ENCODE measurements at regions not wholly inside any gene's neighbourhood (a gene's known extent, or its start where the extent isn't known, plus 50 kb on each side); places are given as distances from the start of the nearest gene placed in this dataset.

GRCh38 chr3:174640932-174641331 is 218.2 kb upstream of the NAALADL2 start:
- Histone ChIP-seq H3K9ac (ENCODE audit: low read length) (no peak overlapping the region), H3K4me1 (ENCODE audit: control insufficient read depth, insufficient read depth, low read length) (no peaks in the 10 kb centered on the region), H3K9me3 (ENCODE audit: control insufficient read depth, low read length) (no peaks in the 10 kb centered on the region), H3K36me3 (ENCODE audit: control insufficient read depth, insufficient read depth, low read length) (no peaks in the 10 kb centered on the region), H3K4me3 (ENCODE audit: low read length) (no peak overlapping the region), H3K27me3 (ENCODE audit: control insufficient read depth, insufficient read depth, low read length) (no peaks in the 10 kb centered on the region)

- Histone ChIP-seq H3K9ac (ENCODE audit: low read length) (no peak overlapping the region), H3K4me1 (ENCODE audit: control insufficient read depth, insufficient read depth, low read length) (no peaks in the 10 kb centered on the region), H3K4me3 (ENCODE audit: low read length) (no peak overlapping the region), H3K27me3 (ENCODE audit: control insufficient read depth, insufficient read depth, low read length) (no peaks in the 10 kb centered on the region), H3K36me3 (ENCODE audit: control insufficient read depth, insufficient read depth, low read length) (no peaks in the 10 kb centered on the region), H3K9me3 (ENCODE audit: control insufficient read depth, low read length) (no peaks in the 10 kb centered on the region)
These were observed 214.8 kb upstream of the NAALADL2 start for GRCh38 chr3:174644287-174644686.

- Histone ChIP-seq H3K27me3 (ENCODE audit: control insufficient read depth, insufficient read depth, low read length) (no peaks in the 10 kb centered on the region), H3K36me3 (ENCODE audit: control insufficient read depth, insufficient read depth, low read length) (no peaks in the 10 kb centered on the region), H3K9ac (ENCODE audit: low read length) (no peak overlapping the region), H3K4me3 (ENCODE audit: low read length) (no peak overlapping the region), H3K4me1 (ENCODE audit: control insufficient read depth, insufficient read depth, low read length) (no peaks in the 10 kb centered on the region), H3K9me3 (ENCODE audit: control insufficient read depth, low read length) (no peaks in the 10 kb centered on the region)
These were observed 207.2 kb upstream of the NAALADL2 start for GRCh38 chr3:174651951-174652350.

- Histone ChIP-seq H3K9ac (ENCODE audit: low read length) (no peak overlapping the region), H3K36me3 (ENCODE audit: control insufficient read depth, insufficient read depth, low read length) (no peaks in the 10 kb centered on the region), H3K27me3 (ENCODE audit: control insufficient read depth, insufficient read depth, low read length) (no peaks in the 10 kb centered on the region), H3K4me1 (ENCODE audit: control insufficient read depth, insufficient read depth, low read length) (no peaks in the 10 kb centered on the region), H3K9me3 (ENCODE audit: control insufficient read depth, low read length) (no peaks in the 10 kb centered on the region), H3K4me3 (ENCODE audit: low read length) (no peak overlapping the region)
These were observed 199.6 kb upstream of the NAALADL2 start for GRCh38 chr3:174659511-174659910.

GRCh38 chr3:174662653-174663052 is 196.5 kb upstream of the NAALADL2 start:
- no peak overlapping the region for H3K4me3 ChIP-seq (ENCODE audit: low read length)
- H3K36me3 ChIP-seq (ENCODE audit: control insufficient read depth, insufficient read depth, low read length): no peaks in the 10 kb centered on the region

GRCh38 chr3:174667386-174667785 is 191.7 kb upstream of the NAALADL2 start:
- Histone ChIP-seq H3K9me3 (ENCODE audit: control insufficient read depth, low read length) (no peaks in the 10 kb centered on the region), H3K4me3 (ENCODE audit: low read length) (no peak overlapping the region), H3K4me1 (ENCODE audit: control insufficient read depth, insufficient read depth, low read length) (no peaks in the 10 kb centered on the region), H3K9ac (ENCODE audit: low read length) (no peak overlapping the region), H3K36me3 (ENCODE audit: control insufficient read depth, insufficient read depth, low read length) (no peaks in the 10 kb centered on the region), H3K27me3 (ENCODE audit: control insufficient read depth, insufficient read depth, low read length) (no peaks in the 10 kb centered on the region)

More at GRCh38 chr3:174662653-174663052, 196.5 kb upstream of the NAALADL2 start:
- Histone ChIP-seq H3K27me3 (ENCODE audit: control insufficient read depth, insufficient read depth, low read length) (no peaks in the 10 kb centered on the region), H3K9me3 (ENCODE audit: control insufficient read depth, low read length) (no peaks in the 10 kb centered on the region), H3K4me1 (ENCODE audit: control insufficient read depth, insufficient read depth, low read length) (no peaks in the 10 kb centered on the region), H3K9ac (ENCODE audit: low read length) (no peak overlapping the region)

GRCh38 chr3:174675406-174675805 is 183.7 kb upstream of the NAALADL2 start:
- no peaks in the 10 kb centered on the region for H3K4me1 ChIP-seq (ENCODE audit: control insufficient read depth, insufficient read depth, low read length)
- H3K9me3 ChIP-seq (ENCODE audit: control insufficient read depth, low read length): no peaks in the 10 kb centered on the region
- H3K4me3 ChIP-seq (ENCODE audit: low read length): no peak overlapping the region
- no peaks in the 10 kb centered on the region for H3K27me3 ChIP-seq (ENCODE audit: control insufficient read depth, insufficient read depth, low read length)
- no peaks in the 10 kb centered on the region for H3K36me3 ChIP-seq (ENCODE audit: control insufficient read depth, insufficient read depth, low read length)
- H3K9ac ChIP-seq (ENCODE audit: low read length): no peak overlapping the region

- H3K9me3 ChIP-seq (ENCODE audit: control insufficient read depth, low read length): no peaks in the 10 kb centered on the region
- H3K4me1 ChIP-seq (ENCODE audit: control insufficient read depth, insufficient read depth, low read length): no peaks in the 10 kb centered on the region
- H3K4me3 ChIP-seq (ENCODE audit: low read length): no peak overlapping the region
- H3K36me3 ChIP-seq (ENCODE audit: control insufficient read depth, insufficient read depth, low read length): no peaks in the 10 kb centered on the region
- no peak overlapping the region for H3K9ac ChIP-seq (ENCODE audit: low read length)
- no peaks in the 10 kb centered on the region for H3K27me3 ChIP-seq (ENCODE audit: control insufficient read depth, insufficient read depth, low read length)
These were observed 177.3 kb upstream of the NAALADL2 start for GRCh38 chr3:174681784-174682183.

- no peaks in the 10 kb centered on the region for H3K9me3 ChIP-seq (ENCODE audit: control insufficient read depth, low read length)
- no peaks in the 10 kb centered on the region for H3K27me3 ChIP-seq (ENCODE audit: control insufficient read depth, insufficient read depth, low read length)
These were observed 173.3 kb upstream of the NAALADL2 start for GRCh38 chr3:174685796-174686195.

GRCh38 chr3:174697310-174697709 is 161.8 kb upstream of the NAALADL2 start:
- H3K36me3 ChIP-seq (ENCODE audit: control insufficient read depth, insufficient read depth, low read length): no peaks in the 10 kb centered on the region
- H3K4me3 ChIP-seq (ENCODE audit: low read length): no peak overlapping the region
- no peaks in the 10 kb centered on the region for H3K9me3 ChIP-seq (ENCODE audit: control insufficient read depth, low read length)
- no peak overlapping the region for H3K9ac ChIP-seq (ENCODE audit: low read length)
- H3K4me1 ChIP-seq (ENCODE audit: control insufficient read depth, insufficient read depth, low read length): no peaks in the 10 kb centered on the region
- no peaks in the 10 kb centered on the region for H3K27me3 ChIP-seq (ENCODE audit: control insufficient read depth, insufficient read depth, low read length)

More at GRCh38 chr3:174685796-174686195, 173.3 kb upstream of the NAALADL2 start:
- Histone ChIP-seq H3K36me3 (ENCODE audit: control insufficient read depth, insufficient read depth, low read length) (no peaks in the 10 kb centered on the region), H3K4me3 (ENCODE audit: low read length) (no peak overlapping the region), H3K9ac (ENCODE audit: low read length) (no peak overlapping the region), H3K4me1 (ENCODE audit: control insufficient read depth, insufficient read depth, low read length) (no peaks in the 10 kb centered on the region)

- Histone ChIP-seq H3K9ac (ENCODE audit: low read length) (no peak overlapping the region), H3K9me3 (ENCODE audit: control insufficient read depth, low read length) (no peaks in the 10 kb centered on the region), H3K27me3 (ENCODE audit: control insufficient read depth, insufficient read depth, low read length) (no peaks in the 10 kb centered on the region), H3K36me3 (ENCODE audit: control insufficient read depth, insufficient read depth, low read length) (no peaks in the 10 kb centered on the region), H3K4me3 (ENCODE audit: low read length) (no peak overlapping the region), H3K4me1 (ENCODE audit: control insufficient read depth, insufficient read depth, low read length) (no peaks in the 10 kb centered on the region)
These were observed 158.4 kb upstream of the NAALADL2 start for GRCh38 chr3:174700736-174701135.

- Histone ChIP-seq H3K4me1 (ENCODE audit: control insufficient read depth, insufficient read depth, low read length) (no peaks in the 10 kb centered on the region), H3K9me3 (ENCODE audit: control insufficient read depth, low read length) (no peaks in the 10 kb centered on the region), H3K27me3 (ENCODE audit: control insufficient read depth, insufficient read depth, low read length) (no peaks in the 10 kb centered on the region), H3K9ac (ENCODE audit: low read length) (no peak overlapping the region), H3K4me3 (ENCODE audit: low read length) (no peak overlapping the region), H3K36me3 (ENCODE audit: control insufficient read depth, insufficient read depth, low read length) (no peaks in the 10 kb centered on the region)
These were observed 148.5 kb upstream of the NAALADL2 start for GRCh38 chr3:174710612-174711011.

- Histone ChIP-seq H3K9ac (ENCODE audit: low read length) (no peak overlapping the region), H3K9me3 (ENCODE audit: control insufficient read depth, low read length) (no peaks in the 10 kb centered on the region), H3K4me3 (ENCODE audit: low read length) (no peak overlapping the region), H3K36me3 (ENCODE audit: control insufficient read depth, insufficient read depth, low read length) (no peaks in the 10 kb centered on the region), H3K4me1 (ENCODE audit: control insufficient read depth, insufficient read depth, low read length) (no peaks in the 10 kb centered on the region), H3K27me3 (ENCODE audit: control insufficient read depth, insufficient read depth, low read length) (no peaks in the 10 kb centered on the region)
These were observed 143.7 kb upstream of the NAALADL2 start for GRCh38 chr3:174715386-174715785.
